Loucy (cell line): ENCODE measurements at regions not wholly inside any gene's neighbourhood (a gene's known extent, or its start where the extent isn't known, plus 50 kb on each side); places are given as distances from the start of the nearest gene placed in this dataset.

Experiments
- CTCF ChIP-seq: fragments of 200-600 bp; sonication (generic); conservative IDR thresholded peaks from 2 replicates; pipeline ENCODE4 v1.5.1; 2014; ENCODE audit warnings: mild to moderate bottlenecking, antibody characterized with exemption, low read length
- EZH2phosphoT487 ChIP-seq: fragments of 200-600 bp; IDR thresholded peaks from 2 replicates; pipeline ENCODE4 v1.6.1; 2018; ENCODE audit warnings: antibody characterized with exemption, mild to moderate bottlenecking, moderate library complexity, borderline replicate concordance

- TF ChIP-seq CTCF = no peak
- TF ChIP-seq EZH2phosphoT487 = no peak
Observed at GRCh38 chr11:60641940-60642339, 57.5 kb upstream of the MS4A8 start.
